ENCODE measurements at regions not wholly inside any gene's neighbourhood (a gene's known extent, or its start where the extent isn't known, plus 50 kb on each side); places are given as distances from the start of the nearest gene placed in this dataset.

DNA sequence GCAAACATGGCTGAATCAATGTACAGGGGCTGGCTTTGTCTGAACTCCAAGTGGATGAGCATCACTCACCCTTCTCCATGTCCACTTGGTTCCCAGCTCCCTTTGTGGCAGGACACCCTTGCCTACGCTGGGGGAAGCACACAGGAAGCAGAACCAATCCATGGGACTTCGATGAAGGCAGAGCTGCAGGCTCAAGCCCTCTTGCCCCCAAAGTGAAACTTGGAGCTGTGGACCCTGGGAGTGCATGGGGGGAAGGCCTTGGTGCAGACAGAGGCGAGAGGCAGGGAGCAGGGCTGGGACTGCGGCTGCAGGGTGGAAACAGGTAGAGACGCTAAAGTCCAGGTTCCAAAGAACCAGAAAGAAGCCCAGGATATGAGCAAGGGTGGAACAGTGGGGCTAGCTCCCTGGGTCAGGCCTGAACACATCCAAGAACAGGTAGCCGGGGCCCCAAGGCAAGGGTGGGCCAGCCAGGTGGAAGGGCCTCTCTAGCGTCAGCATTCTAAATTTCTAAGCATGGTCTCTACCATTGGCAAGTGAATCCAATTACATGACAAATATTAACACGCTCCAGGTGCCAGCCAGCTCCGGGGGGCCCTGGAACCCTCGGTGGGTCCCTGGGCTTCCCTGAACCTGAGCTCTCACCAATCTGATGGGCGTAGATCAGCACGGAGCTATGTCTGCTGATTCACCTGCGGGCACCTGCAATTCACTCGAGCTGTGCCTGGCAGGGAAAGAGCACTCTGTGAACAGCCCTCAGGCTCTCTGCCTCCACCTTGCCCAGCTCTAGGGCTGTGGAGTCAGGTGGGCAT is 532.8 kb downstream of the BRD1 start:
- no peak for DNase-seq

DNA sequence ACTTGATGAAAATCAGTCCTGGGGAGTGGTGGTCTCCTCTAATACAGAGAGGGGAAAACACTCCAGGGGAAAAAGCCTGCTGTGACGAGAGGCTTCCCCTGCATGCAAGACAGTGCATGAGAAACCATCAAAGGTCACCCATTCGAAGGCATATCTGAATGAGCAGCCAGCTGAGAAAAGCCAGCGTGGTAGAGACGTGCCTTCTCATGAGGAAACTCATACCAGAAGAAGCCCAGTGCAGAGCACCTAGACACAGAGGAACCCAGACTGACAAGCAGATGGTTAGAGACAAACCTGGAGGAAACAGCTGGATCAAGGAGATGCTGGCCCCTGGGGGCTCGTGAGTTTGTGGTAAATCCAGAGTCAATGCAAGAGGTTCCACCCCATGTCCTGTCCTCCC is 534.8 kb downstream of the BRD1 start:
- no peak for DNase-seq

GRCh38 chr22:49291781-49292180 is 535.9 kb downstream of the BRD1 start:
- DNase-seq = no peak

DNA sequence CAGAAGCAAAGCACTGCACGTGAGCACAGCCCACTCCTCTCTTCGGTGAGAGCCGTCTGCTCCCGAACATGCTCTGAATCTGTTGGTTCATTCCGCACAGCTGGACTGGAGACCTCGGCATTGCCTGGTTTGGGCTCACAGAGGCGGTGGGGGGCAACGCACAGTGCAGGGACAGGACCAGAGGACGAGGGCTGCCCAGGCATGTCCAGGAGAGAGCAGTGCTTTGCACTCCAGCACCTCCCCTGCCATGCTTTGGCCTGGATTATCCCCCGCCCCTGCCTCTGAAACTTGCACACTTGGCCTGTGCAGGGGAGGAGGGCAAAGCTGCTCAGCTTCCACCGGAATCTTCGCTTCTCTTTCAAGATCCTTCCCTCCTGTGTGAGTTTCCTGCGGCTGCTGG is 536.5 kb downstream of the BRD1 start:
- no peak for DNase-seq

DNA sequence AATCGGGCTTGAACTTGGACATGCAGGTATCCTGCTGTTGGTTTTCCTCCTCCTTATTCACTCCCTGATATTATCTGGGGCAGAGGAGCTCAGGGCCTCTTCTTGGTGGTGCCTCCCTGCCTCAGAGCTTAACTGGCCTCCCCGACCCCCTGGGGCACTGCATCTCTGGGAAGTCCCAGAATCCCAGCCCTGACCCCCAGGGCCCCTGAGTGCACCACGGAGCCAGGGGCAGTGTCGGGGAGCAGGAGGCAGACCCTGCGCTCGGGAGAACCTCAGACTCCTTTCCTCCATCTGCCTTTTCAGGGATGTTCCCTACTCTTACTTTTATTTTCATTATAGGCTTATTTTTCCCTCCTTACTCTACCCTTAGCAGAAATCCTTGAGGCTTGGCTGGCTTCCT is 537.0 kb downstream of the BRD1 start:
- DNase-seq = no peak

DNA sequence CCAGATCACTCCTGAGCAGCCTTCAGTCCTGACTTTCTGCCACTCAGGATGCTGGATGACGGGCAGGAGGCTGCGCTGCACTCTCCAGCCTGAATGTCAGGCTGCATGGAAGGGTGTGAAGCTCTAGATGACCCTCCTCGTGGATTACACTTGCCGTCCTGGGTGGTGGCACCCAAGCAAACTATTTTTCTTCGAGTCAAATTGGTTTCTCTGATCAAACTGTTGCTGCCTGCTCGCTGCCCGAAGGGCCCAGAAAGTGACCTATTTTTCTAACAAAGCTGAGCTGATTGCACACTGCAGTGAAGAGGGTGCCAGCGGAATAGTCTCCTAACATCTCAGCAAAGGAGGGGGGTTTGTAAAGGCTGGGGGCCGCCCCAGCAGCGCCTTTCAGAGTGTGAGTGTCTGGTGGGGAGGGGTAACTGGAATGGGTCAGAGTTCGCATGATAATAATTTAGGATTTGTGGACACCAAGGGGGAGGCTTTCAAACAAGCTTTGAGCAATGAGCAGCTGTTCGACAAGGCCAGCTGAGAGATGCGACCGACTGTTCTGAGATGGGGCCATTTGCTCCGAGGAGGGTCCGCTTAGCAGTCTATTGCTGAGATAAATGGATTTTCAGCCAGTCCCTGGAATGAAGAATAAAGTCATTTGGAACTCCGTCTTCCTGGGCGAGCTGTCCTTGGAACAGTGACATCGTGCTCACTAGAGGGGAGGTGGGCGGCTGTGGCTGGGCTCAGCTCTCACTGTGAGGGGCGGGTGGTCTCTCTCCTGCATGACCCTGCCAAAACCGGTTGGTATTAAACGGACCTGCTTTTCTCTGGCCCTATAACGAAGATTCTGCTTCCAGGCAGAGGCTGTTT is 537.6 kb downstream of the BRD1 start:
- no peak for DNase-seq

GRCh38 chr22:49286181-49286760 is 541.4 kb downstream of the BRD1 start:
- DNase-seq = no peak

DNA sequence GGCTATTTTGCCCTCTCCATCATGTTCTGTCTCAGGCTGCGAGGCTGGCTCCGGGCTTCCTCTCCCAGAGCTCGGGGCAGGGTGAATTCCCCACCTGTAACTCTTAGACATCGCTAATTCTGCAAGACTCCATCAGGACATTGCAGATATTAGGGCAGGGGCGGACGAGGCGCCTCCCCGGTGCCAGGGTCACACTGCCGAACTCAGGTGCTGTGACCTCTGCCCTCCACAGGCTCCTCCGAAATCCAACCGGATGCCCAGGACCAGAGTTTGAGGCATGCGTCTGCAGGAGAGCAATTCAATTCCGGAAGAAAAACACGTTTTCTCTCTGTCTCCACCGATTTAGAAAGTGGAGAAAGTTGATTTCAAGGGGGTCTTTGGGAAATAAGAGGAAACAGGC is 542.7 kb downstream of the BRD1 start:
- DNase-seq = no peak

- no peak for DNase-seq
Measured at GRCh38 chr22:49284056-49284784, 543.5 kb downstream of the BRD1 start.

GRCh38 chr22:49282596-49282995 is 545.1 kb downstream of the BRD1 start:
- DNase-seq = no peak

DNA sequence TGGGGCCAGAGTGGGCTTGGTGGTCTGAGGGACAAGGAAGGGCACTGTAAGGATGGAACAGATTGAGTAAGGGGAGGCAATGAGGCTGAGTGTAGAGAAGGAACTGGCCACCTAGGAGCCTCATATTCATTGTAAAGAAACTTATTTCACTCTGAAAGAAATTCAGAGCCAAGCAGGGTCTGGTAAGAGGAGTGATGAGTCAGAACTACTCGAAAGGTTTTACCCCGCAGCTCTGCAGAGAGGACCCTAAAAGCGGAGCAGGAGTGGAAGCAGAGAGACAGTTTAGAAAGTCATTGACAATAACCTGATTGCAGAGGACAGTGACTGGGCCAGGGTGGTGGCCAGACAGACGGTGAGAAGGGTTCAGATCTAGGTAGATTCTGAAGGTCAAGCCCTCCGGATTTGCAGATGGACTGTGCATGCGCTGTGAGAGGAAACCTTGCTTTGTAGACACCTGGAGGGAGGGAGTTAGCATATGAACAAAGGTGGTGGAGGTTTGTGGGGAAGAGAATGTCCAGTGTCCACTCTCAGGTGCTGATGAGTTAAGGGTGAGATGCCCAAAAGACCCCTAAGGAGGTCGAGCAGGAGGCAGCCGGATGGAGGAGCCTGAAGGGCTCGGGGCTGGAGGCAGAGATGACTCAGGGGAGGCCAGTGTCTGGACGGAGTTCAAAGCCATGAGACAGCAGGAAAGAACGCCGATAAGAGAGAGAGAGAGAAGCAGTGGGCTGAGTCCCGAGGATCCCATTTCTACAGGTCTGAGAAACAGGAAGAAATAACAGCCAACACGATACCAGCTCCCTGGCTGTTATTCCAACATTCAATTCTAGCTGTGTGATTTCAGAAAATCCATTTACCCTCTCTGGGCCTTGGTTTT is 546.0 kb downstream of the BRD1 start:
- DNase-seq = no peak

GRCh38 chr22:49278340-49278739 is 549.3 kb downstream of the BRD1 start:
- no peak for DNase-seq

DNA sequence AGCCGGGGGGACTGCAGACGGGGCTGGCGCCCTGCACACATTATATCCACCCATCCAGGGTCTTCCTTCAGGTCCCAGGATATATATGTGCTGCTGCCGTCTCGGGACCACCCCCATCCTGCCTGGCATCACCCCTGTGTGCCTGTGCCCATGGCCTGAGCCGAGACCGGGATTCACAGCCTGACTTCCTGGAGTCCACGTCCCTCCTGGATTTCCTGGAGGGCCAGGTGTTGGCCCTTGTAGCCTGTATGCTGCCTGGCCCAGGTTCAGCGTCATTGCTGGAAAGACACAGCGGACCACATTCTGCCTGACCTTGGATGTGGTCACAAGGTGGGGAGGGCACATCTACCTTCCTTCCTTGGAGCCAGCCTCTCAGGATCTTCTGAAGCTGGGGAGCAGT is 551.1 kb downstream of the BRD1 start:
- DNase-seq = no peak

DNA sequence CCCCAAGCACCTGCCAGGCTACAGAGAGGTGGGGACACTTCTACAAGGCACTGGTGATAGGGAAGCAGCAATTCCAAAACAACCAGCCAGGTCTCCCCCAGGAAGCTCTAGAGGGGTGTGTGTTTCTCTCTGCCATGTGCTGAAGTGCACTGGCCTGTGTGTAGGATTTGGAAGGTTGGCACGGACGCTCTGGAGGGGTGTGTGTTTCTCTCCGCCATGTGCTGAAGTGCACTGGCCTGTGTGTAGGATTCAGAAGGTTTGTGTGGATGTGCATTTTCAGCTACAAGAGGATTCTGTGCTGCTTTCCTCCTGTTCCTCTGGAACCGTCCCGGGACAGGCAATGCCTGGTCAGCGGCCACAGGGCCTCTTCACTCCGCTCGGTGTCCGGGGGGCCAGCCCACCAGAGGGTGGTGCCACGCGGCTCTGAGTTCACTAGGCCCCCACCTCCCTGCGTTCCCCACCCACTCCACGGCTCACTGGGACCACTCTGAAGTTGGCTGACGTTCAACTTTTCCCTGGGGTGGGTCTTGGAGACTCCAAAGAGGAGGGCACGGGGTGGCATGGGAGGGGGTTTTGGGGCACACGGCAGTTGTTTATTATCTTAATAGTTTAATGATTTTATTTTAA is 552.8 kb downstream of the BRD1 start:
- DNase-seq = no peak

- DNase-seq = no peak
Measured at GRCh38 chr22:49272546-49273125, 555.0 kb downstream of the BRD1 start.

- DNase-seq = no peak
Measured at GRCh38 chr22:49271831-49272230, 555.8 kb downstream of the BRD1 start.

GRCh38 chr22:49271369-49271727 is 556.3 kb downstream of the BRD1 start:
- no peak for DNase-seq

GRCh38 chr22:49270595-49271368 is 556.9 kb downstream of the BRD1 start:
- DNase-seq = no peak

DNA sequence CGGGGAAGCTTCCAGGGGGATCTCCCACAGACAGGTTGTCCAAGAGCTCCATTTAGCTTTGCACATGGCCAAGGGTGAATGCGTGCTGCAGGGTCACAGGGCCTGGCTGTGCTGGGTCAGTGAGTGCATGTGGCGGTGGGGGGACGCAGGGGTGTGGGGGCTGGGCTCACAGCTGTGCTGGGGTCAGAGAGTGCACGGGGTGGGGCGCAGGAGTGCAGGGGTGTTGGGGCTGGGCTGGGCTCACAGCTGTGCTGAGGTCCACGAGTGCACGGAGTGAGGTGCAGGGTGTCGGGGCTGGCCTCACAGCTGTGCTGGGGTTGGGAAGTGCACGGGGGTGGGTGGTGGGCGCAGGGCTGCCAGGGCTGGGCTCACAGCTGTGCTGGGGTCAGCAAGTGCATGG is 557.7 kb downstream of the BRD1 start:
- DNase-seq = no peak

DNA sequence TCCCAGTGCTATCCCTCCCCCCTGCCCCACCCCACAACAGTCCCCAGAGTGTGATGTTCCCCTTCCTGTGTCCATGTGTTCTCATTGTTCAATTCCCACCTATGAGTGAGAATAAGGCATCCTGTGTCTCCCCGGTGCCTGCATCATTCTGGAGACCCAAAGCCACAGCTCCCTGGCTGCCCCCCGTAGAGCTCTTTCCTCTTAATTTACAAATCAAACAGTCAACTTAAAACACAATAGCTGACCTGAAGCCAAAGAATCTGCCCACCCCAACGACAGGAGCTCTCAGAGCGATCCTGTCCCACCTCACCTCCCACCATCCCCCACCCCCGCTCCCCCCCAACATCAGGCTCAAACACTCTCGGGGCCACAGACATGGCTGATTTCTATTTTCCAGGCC is 558.3 kb downstream of the BRD1 start:
- no peak for DNase-seq

DNA sequence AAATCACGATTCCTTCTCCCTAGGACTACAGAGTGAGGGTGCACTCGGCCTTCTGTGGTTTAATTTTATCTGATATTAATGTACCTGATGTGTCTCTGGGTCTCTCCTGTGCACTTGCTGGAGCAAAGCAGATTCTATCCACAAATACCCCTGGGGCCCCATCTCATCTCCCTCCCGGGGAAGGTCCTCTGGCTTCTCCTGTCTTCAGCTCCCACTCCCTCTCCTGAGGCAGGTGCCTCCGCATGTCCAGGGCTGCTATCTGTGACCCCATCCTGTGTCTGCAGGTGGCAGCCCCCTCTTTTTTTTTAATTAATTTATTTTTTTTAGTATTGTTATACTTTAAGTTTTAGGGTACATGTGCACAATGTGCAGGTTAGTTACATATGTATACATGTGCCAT is 558.7 kb downstream of the BRD1 start:
- DNase-seq = no peak
